Chondrocyte (in vitro differentiated cells): ENCODE measurements at regions not wholly inside any gene's neighbourhood (a gene's known extent, or its start where the extent isn't known, plus 50 kb on each side); places are given as distances from the start of the nearest gene placed in this dataset.

Source experiments
- DNase-seq: peaks from one replicate; pipeline ENCODE4 v3.0.0; 2021; ENCODE audit warnings: mixed read lengths, low spot score
- H3K27ac Mint-ChIP-seq: one replicate; pipeline ENCODE4 v1.8.0; 2021; ENCODE audit warnings: mild to moderate bottlenecking, moderate library complexity, mixed read lengths; ENCODE audit not compliant: unreplicated experiment
- H3K27me3 Mint-ChIP-seq: 2 replicates; pipeline ENCODE4 v1.8.0; 2021; ENCODE audit warnings: low read depth, mixed read lengths
- H3K36me3 Mint-ChIP-seq: 2 replicates; pipeline ENCODE4 v1.8.0; 2021; ENCODE audit warnings: low read depth, mixed read lengths
- H3K4me1 Mint-ChIP-seq: 2 replicates; pipeline ENCODE4 v1.8.0; 2021; ENCODE audit warnings: low read depth, mild to moderate bottlenecking, mixed read lengths
- H3K4me3 Mint-ChIP-seq: one replicate; pipeline ENCODE4 v1.8.0; 2021; ENCODE audit warnings: mild to moderate bottlenecking, moderate library complexity, mixed read lengths; ENCODE audit not compliant: unreplicated experiment
- H3K9me3 Mint-ChIP-seq: 2 replicates; pipeline ENCODE4 v1.8.0; 2021; ENCODE audit warnings: low read depth, mixed read lengths
- TF ChIP-seq, protein P1 (sequence below): fragments of 200-600 bp; sonication (generic); IDR thresholded peaks from 2 replicates; pipeline ENCODE4 v1.5.0; 2021; ENCODE audit warnings: antibody characterized with exemption, mild to moderate bottlenecking, moderate library complexity

DNA sequence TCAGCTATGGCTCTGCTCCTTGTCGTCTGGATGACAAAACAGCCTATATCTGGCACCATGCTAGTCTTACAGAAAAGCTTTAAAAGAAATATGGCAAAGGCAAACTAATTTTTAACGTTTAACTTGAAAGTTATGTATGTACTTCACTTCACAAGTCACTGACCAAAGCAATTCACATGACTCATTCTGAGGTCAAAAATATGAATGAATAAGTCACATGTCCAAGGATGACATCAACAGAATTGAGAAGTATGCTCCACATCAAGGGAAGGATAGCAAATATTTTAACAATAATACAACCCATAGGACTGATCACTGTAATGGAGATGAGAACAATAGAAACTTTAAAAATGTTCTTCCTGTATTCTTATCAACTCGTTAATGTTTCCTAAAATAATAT is 1072.6 kb upstream of the NUDT12 start:
- Mint-ChIP-seq H3K36me3 (no peaks in the 10 kb centered on the region), H3K4me3 (no peak overlapping the region), H3K4me1 (no peaks in the 10 kb centered on the region), H3K27me3 (no peaks in the 10 kb centered on the region), H3K9me3 (peaks cover 3% of the 10 kb centered on the region), H3K27ac (no peak overlapping the region)
- TF ChIP-seq, protein P1, sequence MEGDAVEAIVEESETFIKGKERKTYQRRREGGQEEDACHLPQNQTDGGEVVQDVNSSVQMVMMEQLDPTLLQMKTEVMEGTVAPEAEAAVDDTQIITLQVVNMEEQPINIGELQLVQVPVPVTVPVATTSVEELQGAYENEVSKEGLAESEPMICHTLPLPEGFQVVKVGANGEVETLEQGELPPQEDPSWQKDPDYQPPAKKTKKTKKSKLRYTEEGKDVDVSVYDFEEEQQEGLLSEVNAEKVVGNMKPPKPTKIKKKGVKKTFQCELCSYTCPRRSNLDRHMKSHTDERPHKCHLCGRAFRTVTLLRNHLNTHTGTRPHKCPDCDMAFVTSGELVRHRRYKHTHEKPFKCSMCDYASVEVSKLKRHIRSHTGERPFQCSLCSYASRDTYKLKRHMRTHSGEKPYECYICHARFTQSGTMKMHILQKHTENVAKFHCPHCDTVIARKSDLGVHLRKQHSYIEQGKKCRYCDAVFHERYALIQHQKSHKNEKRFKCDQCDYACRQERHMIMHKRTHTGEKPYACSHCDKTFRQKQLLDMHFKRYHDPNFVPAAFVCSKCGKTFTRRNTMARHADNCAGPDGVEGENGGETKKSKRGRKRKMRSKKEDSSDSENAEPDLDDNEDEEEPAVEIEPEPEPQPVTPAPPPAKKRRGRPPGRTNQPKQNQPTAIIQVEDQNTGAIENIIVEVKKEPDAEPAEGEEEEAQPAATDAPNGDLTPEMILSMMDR: no peak
- no peak for DNase-seq

DNA sequence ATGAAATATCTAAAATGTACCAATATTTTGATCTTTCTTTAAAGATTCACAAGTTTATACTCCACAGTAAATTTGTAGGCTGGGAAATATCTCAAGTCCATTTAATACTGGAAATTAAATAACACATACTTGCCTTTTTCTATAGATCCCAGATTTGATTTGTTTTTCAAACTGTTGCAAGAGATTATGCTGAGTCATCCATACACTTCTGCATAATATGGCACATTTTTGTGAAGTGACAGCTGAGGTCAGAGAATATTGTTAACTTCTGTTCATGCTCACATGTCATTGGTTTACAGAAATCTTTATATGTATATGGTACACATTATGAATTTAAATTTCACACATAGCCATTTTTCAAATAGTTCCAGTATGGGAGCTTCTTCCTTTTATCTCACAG is 1066.3 kb upstream of the NUDT12 start:
- Mint-ChIP-seq H3K27ac (no peak overlapping the region), H3K4me1 (no peaks in the 10 kb centered on the region), H3K4me3 (no peak overlapping the region), H3K9me3 (peaks cover 14% of the 10 kb centered on the region), H3K27me3 (no peaks in the 10 kb centered on the region), H3K36me3 (peaks cover 2% of the 10 kb centered on the region)
- TF ChIP-seq, protein P1: no peak
- no peak for DNase-seq

DNA sequence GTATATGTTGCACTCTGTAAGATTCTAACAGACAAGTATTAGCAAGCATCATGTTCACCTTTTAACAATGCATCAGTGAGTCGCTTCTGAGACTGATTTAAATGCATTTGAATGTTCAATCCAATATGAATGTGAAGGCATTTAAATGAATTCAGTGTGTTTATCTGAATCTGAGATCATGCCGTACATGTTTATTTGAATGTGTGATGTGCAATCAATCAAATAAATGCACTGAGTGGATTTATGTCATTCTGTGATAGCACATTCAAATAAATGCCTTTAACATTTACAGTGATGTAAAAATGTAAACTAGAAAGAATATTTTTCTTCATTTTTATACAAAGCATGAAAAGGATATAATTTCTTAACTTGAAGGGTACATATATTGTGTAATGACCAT is 1063.5 kb upstream of the NUDT12 start:
- no peaks in the 10 kb centered on the region for H3K27me3 Mint-ChIP-seq
- TF ChIP-seq, protein P1: no peak
- no peak for DNase-seq

DNA sequence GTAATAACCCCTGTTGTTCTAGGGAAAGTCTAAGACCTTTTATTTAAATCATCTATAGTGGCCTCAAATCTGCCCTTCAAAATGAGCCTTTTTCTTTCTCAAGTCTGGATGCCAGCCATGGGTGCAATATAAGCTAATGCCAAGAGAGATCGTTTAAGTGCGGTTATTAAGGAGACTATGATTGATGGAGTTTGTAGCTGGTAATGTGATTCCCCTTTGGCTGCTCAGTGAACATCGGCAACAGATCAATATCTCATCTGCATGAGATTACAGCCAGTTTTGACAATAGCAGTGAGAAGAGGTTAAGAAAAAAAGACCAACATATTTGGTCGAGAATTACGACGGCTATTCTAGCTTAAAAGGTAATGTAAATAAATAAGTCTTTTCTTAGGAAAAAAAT is 1049.4 kb upstream of the NUDT12 start:
- H3K27ac Mint-ChIP-seq: no peak overlapping the region
- TF ChIP-seq, protein P1: no peak
- peaks cover 2% of the 10 kb centered on the region for H3K9me3 Mint-ChIP-seq
- no peak overlapping the region for H3K4me3 Mint-ChIP-seq
- H3K27me3 Mint-ChIP-seq: no peaks in the 10 kb centered on the region
- no peaks in the 10 kb centered on the region for H3K4me1 Mint-ChIP-seq
- H3K36me3 Mint-ChIP-seq: no peaks in the 10 kb centered on the region
- DNase-seq: no peak

More for the DNA sequence above, 1063.5 kb upstream of the NUDT12 start:
- H3K4me1 Mint-ChIP-seq: no peaks in the 10 kb centered on the region
- no peak overlapping the region for H3K4me3 Mint-ChIP-seq
- peaks cover 14% of the 10 kb centered on the region for H3K9me3 Mint-ChIP-seq
- no peak overlapping the region for H3K27ac Mint-ChIP-seq
- H3K36me3 Mint-ChIP-seq: peaks cover 2% of the 10 kb centered on the region

DNA sequence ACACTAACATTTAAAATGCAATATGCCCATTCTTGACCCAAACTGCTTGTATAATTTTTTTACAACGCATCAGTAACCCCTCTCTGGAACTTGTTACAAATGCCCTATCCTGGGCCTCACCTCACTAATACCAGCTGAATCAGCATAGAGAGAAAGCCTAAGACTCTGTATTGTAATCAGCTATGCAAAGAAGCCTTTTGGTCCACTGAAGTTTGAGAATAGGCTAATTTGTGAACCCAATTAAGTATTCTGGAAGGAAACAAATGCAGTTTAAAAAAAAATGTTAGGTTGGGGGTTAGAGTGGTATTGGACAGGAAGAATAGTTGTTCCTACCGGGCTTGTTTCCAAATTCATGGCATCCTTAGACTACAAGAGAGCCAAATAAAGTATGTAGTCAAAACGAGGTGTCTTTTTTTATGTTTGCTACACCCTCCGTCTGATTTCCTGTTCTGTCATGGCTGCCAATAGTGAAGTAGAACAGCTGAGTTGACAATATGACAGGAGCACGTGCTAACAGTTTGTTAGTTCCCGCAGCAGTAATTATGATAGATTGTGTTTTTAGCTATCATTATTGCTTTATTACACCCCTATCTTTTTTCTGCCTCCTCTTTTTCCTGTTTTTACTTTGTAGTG is 1048.7 kb upstream of the NUDT12 start:
- H3K4me1 Mint-ChIP-seq: no peaks in the 10 kb centered on the region
- no peak overlapping the region for H3K27ac Mint-ChIP-seq
- H3K9me3 Mint-ChIP-seq: peaks cover 1% of the 10 kb centered on the region
- TF ChIP-seq, protein P1: no peak
- H3K36me3 Mint-ChIP-seq: no peaks in the 10 kb centered on the region
- H3K27me3 Mint-ChIP-seq: no peaks in the 10 kb centered on the region
- no peak overlapping the region for H3K4me3 Mint-ChIP-seq
- no peak for DNase-seq
